Heart left ventricle (tissue), 16 donors: ENCODE measurements at regions not wholly inside any gene's neighbourhood (a gene's known extent, or its start where the extent isn't known, plus 50 kb on each side); places are given as distances from the start of the nearest gene placed in this dataset.

Experiments
- ATAC-seq, 4 donors: fragments of 200-7000 bp; cut with Tn5 transposase; one replicate each; pipeline ENCODE4 v1.9.1; 2020 to 2022; ENCODE audit warnings: moderate library complexity in 4 of 4, mild to moderate bottlenecking in 3 of 4, moderate number of reproducible peaks in 1 of 4
- DNase-seq, 5 donors: peaks; one replicate each; pipeline ENCODE4 v3.0.0-alpha.2; 2020
- H3K27ac ChIP-seq, 12 donors: fragments of 200-600 bp; sonication (generic) in 4 of 12; one replicate each; pipeline versions ENCODE4 v1.5.0 to v1.8.0; 2016 to 2022; ENCODE audit warnings: mild to moderate bottlenecking in 2 of 12
- H3K27me3 ChIP-seq, 9 donors: fragments of 200-600 bp; sonication (generic) in 2 of 9; one replicate each; pipeline versions ENCODE4 v1.5.1 to v1.8.0; 2016 to 2022; ENCODE audit warnings: mild to moderate bottlenecking in 3 of 9
- H3K36me3 ChIP-seq, 9 donors: fragments of 200-600 bp; sonication (generic) in 2 of 9; one replicate each; pipeline versions ENCODE4 v1.5.0 to v1.8.0; 2018 to 2022; ENCODE audit warnings: mild to moderate bottlenecking in 2 of 9
- H3K4me1 ChIP-seq, 12 donors: fragments of 200-600 bp; sonication (generic) in 4 of 12; one replicate each; pipeline versions ENCODE4 v1.5.0 to v1.8.0; 2016 to 2022; ENCODE audit warnings: mild to moderate bottlenecking in 3 of 12
- H3K4me3 ChIP-seq, 12 donors: fragments of 200-600 bp; sonication (generic) in 4 of 12; one replicate each; pipeline versions ENCODE4 v1.5.0 to v1.8.0; 2017 to 2022; ENCODE audit warnings: mild to moderate bottlenecking in 9 of 12, moderate library complexity in 4 of 12
- H3K9me3 ChIP-seq, 12 donors: fragments of 200-600 bp; sonication (generic) in 4 of 12; one replicate each; pipeline versions ENCODE4 v1.5.0 to v1.8.0; 2016 to 2022; ENCODE audit warnings: mild to moderate bottlenecking in 1 of 12
- POLR2A ChIP-seq, 2 donors: fragments of 450-650 bp; IDR thresholded peaks; one replicate each; pipeline ENCODE4 v1.6.1; 2017; ENCODE audit warnings: antibody characterized with exemption in 2 of 2, mild to moderate bottlenecking in 2 of 2, moderate library complexity in 2 of 2
- WGBS, 4 donors: extraction: QIAGEN DNeasy Blood & Tissue Kit in 2 of 4; methylation state at CpG; one replicate each; pipeline versions ENCODE4 v1.1.5 to v1.1.7; 2013 to 2018; 5-methylcytosine and 5-hydroxymethylcytosine counted together
- intact Hi-C, 10 donors: fragments of 100-400 bp; cut with DNase I; formaldehyde crosslinking; loops; one replicate each; pipeline versions ENCODE4 v1.11.1 to v1.14.2; 2022
- TF ChIP-seq, protein P1 (sequence below), 12 donors: fragments of 200-600 bp; sonication (generic) in 4 of 12; IDR thresholded peaks; one replicate each; pipeline versions ENCODE4 v1.5.0 to v1.8.0; 2018 to 2022; ENCODE audit warnings: antibody characterized with exemption in 12 of 12, mild to moderate bottlenecking in 5 of 12
- donor health status: ischemic (EF 13 %, LVEDD 7.1; RV severe dilation, severe dysfunction).
- donor health status: healthy with polysubstance abuse.
- donor health status: DM: no; HTN: yes; CAD: no.
- donor health status: DM: no; HTN: no; CAD: no.
- donor health status: ischemic (EF 25% LVEDD 6.9; RV normal size, moderate dysfunction).
- donor health status: ischemic (EF 25% LVEDD 5.7; RV mildly dilated, moderate dysfunction).
- donor health status: healthy.
- donor health status: DM: yes; HTN: yes; CAD: no.
- donor health status: ischemic (EF 35%, LVEDD 5.7; RV mildly dilated, moderate dysfunction).
- donor health status: nonischemic (EF 11% LVEDD 7.7; RV severe dilation, severe dysfunction).
- donor health status: DM: yes; HTN: yes; CAD: no.
- donor health status: PGD.
- donor health status: ischemic (EF 29% LVEDD 5.4; RV normal size, mild dysfunction).
- donor health status: nonischemic (EF 23%, LVEDD 6.1; RV moderate dilation, normal function).

GRCh38 chr4:110704748-110705439, 82.0 kb upstream of the PITX2 start:
- WGBS, 4 donors, result 62 to 78% (median 75%) methylated on average over 7 of the region's 7 CpGs
- no peak overlapping the region for H3K4me3 ChIP-seq
- H3K4me1 ChIP-seq, result no peaks in the 10 kb centered on the region
- ATAC-seq, result no peak
- no peaks in the 10 kb centered on the region for H3K27me3 ChIP-seq
- H3K9me3 ChIP-seq, result peaks cover 0 to 5% (median 0%) of the 10 kb centered on the region in 12 donors
- intact Hi-C loops, result no loop called here
- no peak for DNase-seq
- no peak overlapping the region for H3K27ac ChIP-seq
- H3K36me3 ChIP-seq, result no peaks in the 10 kb centered on the region
- TF ChIP-seq, protein P1, sequence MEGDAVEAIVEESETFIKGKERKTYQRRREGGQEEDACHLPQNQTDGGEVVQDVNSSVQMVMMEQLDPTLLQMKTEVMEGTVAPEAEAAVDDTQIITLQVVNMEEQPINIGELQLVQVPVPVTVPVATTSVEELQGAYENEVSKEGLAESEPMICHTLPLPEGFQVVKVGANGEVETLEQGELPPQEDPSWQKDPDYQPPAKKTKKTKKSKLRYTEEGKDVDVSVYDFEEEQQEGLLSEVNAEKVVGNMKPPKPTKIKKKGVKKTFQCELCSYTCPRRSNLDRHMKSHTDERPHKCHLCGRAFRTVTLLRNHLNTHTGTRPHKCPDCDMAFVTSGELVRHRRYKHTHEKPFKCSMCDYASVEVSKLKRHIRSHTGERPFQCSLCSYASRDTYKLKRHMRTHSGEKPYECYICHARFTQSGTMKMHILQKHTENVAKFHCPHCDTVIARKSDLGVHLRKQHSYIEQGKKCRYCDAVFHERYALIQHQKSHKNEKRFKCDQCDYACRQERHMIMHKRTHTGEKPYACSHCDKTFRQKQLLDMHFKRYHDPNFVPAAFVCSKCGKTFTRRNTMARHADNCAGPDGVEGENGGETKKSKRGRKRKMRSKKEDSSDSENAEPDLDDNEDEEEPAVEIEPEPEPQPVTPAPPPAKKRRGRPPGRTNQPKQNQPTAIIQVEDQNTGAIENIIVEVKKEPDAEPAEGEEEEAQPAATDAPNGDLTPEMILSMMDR (IDR thresholded peaks at IDR 0.05), result no peak
- no peak for TF ChIP-seq POLR2A (IDR thresholded peaks at IDR 0.05)

GRCh38 chr4:110705440-110705782, 82.5 kb upstream of the PITX2 start:
- TF ChIP-seq, protein P1 (IDR thresholded peaks at IDR 0.05), result no peak
- no peak for TF ChIP-seq POLR2A (IDR thresholded peaks at IDR 0.05)
- no peak for ATAC-seq
- Histone ChIP-seq H3K4me3 (no peak overlapping the region), H3K36me3 (no peaks in the 10 kb centered on the region), H3K9me3 (peaks cover 0 to 4% (median 0%) of the 10 kb centered on the region in 12 donors), H3K27me3 (no peaks in the 10 kb centered on the region), H3K27ac (no peak overlapping the region), H3K4me1 (no peaks in the 10 kb centered on the region)
- intact Hi-C loops, result no loop called here
- DNase-seq, result no peak
- WGBS, 4 donors, result 75 to 88% (median 82%) methylated on average over 4 of the region's 4 CpGs

DNA sequence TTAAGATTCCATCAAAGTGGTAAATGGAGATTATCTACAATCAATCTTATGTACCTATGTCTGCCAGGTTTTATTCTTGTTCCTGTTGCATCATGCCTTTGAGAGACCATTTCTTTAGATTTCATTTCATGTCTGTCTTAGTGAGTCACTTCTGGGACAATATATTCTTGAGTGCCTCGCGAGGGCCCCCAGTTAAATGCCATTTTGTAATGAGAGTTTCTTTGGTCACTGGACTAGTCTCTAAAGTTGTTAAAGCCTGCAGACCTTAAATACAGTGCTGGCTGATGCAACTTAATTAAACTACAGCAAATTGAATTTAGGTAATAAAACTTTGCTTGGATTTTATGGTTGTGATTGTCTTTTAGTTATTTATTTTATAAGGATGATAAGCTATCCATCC, 87.2 kb upstream of the PITX2 start:
- no peak overlapping the region for H3K4me3 ChIP-seq
- intact Hi-C loops, result no loop called here
- no peaks in the 10 kb centered on the region for H3K4me1 ChIP-seq
- DNase-seq (no peak), ATAC-seq (no peak)
- no peaks in the 10 kb centered on the region for H3K9me3 ChIP-seq
- no peak for TF ChIP-seq POLR2A (IDR thresholded peaks at IDR 0.05)
- TF ChIP-seq, protein P1 (IDR thresholded peaks at IDR 0.05), result no peak
- H3K27ac ChIP-seq, result no peak overlapping the region
- no peaks in the 10 kb centered on the region for H3K27me3 ChIP-seq
- no peaks in the 10 kb centered on the region for H3K36me3 ChIP-seq
- WGBS, 4 donors, result 89 to 96% (median 92%) methylated on average over 2 of the region's 2 CpGs

DNA sequence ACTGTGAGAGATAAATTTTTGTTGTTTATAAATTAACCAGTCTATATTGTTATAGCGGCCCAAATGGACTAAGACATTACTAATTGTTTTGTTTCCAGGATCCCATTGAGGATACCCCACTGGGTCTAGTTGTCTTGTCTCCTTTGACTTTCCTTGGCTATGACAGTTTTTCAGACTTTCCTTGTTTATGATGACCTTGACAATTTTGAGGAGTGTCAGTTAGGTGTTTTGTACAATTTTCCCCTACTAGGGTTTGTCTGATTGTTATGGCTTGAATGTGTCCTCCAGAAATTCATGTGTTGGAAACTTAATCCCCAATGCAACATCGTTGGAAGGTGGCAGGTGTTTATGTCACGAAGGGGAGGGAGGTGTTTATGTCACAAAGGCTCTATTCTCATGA, 89.6 kb upstream of the PITX2 start:
- H3K27me3 ChIP-seq, result no peaks in the 10 kb centered on the region
- WGBS, 4 donors, result 73 to 85% (median 75%) methylated on average over 3 of the region's 3 CpGs
- no peak overlapping the region for H3K27ac ChIP-seq
- no peaks in the 10 kb centered on the region for H3K36me3 ChIP-seq
- no peaks in the 10 kb centered on the region for H3K4me1 ChIP-seq
- intact Hi-C loops, result no loop called here
- H3K9me3 ChIP-seq, result no peaks in the 10 kb centered on the region
- TF ChIP-seq, protein P1 (IDR thresholded peaks at IDR 0.05), result no peak
- no peak for TF ChIP-seq POLR2A (IDR thresholded peaks at IDR 0.05)
- no peak for DNase-seq
- H3K4me3 ChIP-seq, result no peak overlapping the region
- no peak for ATAC-seq
